Astrocyte (in vitro differentiated cells and primary cell): ENCODE measurements at regions not wholly inside any gene's neighbourhood (a gene's known extent, or its start where the extent isn't known, plus 50 kb on each side); places are given as distances from the start of the nearest gene placed in this dataset.

Source experiments
- CTCF ChIP-seq: IDR thresholded peaks from 2 replicates; pipeline ENCODE4 v1.5.1; 2011; ENCODE audit warnings: low read depth, mild to moderate bottlenecking, inconsistent platforms, low read length, moderate library complexity; ENCODE audit not compliant: insufficient read depth
- EZH2 ChIP-seq: IDR thresholded peaks from 2 replicates; pipeline ENCODE4 v1.6.1; 2012; ENCODE audit warnings: mild to moderate bottlenecking, low read length, inconsistent platforms; ENCODE audit not compliant: insufficient read depth

DNA sequence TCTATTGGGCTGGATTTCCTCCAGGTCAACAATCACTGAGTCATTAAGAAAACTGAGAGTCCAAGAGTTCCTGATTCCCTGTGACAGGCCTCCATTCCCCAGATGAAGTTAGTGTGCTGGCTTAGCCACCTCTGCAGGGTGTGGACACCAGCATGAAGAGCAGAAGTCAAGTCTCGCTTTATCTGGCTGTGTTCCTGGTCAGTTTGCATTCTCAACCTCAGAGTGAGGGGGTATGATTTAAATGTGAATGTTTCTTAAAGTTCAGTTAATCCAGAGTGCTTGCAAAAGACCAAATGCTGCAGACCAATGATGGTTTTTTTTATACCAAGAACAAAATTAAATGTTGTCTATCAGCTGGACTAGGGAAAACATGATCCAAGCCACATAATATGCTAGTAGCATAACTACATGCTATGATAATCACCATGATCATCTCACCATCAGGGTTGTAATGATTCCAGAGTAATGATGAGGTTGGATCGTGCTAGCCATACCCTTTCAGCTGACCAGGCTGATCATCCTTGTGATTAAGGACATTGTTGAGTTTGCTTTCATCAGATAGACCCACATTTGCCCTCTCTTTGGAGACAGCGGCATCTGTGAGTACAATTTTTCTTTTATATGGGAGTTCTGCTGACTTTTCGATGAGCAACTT, 145.8 kb upstream of the ARHGAP20 start:
- no peak for TF ChIP-seq EZH2
- no peak for TF ChIP-seq CTCF
